Keratinocyte (primary cell): ENCODE measurements at regions not wholly inside any gene's neighbourhood (a gene's known extent, or its start where the extent isn't known, plus 50 kb on each side); places are given as distances from the start of the nearest gene placed in this dataset.

Source experiments
- EZH2 ChIP-seq: IDR thresholded peaks from one replicate; pipeline ENCODE4 v1.6.1; 2012; ENCODE audit warnings: inconsistent platforms, mild to moderate bottlenecking, low read length, moderate library complexity
- TF ChIP-seq, protein P1 (sequence below), 3 experiments: IDR thresholded peaks in 1 of 3; conservative IDR thresholded peaks in 1 of 3; optimal IDR thresholded peaks in 1 of 3; 2 replicates in 2 of 3; 3 replicates in 1 of 3; pipeline versions ENCODE3 to v1.5.1; 2011; ENCODE audit warnings: low read length in 3 of 3, mild to moderate bottlenecking in 3 of 3, moderate library complexity in 2 of 3, control low read depth in 1 of 3, inconsistent platforms in 1 of 3; ENCODE audit not compliant: insufficient read depth in 2 of 3; ENCODE audit errors: extremely low read depth in 1 of 3

DNA sequence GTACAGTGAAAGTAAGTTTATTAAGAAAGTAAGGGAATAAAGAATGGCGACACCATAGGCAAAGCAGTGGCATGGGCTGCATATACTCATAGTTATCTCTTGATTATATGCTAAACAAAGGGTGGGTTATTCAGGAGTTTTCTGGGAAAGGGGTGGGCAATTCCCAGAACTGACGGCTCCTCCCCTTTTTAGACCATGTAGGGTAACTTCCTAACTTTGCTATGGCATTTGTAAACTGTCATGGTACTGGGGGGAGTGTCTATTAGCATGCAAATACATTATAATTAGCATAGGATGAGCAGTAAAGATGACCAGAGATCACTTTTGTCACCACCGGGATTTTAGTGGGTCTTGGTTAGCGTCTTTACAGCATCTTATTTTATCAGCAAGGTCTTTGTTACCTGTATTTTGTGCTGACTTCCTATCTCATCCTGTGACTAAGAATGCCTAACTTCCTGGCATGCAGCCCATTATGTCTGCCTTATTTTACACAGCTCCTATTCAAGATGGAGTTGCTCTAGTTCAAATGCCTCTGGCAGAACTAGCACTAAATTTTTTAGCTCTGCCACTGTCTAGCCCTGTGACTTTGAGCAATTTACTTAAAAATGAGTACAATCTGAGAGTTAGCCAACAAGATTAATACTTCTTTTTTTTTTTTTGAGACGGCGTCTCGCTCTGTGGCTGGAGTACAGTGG, 110.3 kb upstream of the PALMD start:
- TF ChIP-seq, protein P1, sequence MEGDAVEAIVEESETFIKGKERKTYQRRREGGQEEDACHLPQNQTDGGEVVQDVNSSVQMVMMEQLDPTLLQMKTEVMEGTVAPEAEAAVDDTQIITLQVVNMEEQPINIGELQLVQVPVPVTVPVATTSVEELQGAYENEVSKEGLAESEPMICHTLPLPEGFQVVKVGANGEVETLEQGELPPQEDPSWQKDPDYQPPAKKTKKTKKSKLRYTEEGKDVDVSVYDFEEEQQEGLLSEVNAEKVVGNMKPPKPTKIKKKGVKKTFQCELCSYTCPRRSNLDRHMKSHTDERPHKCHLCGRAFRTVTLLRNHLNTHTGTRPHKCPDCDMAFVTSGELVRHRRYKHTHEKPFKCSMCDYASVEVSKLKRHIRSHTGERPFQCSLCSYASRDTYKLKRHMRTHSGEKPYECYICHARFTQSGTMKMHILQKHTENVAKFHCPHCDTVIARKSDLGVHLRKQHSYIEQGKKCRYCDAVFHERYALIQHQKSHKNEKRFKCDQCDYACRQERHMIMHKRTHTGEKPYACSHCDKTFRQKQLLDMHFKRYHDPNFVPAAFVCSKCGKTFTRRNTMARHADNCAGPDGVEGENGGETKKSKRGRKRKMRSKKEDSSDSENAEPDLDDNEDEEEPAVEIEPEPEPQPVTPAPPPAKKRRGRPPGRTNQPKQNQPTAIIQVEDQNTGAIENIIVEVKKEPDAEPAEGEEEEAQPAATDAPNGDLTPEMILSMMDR (optimal IDR thresholded peaks at IDR 0.05 in 1 of 3, IDR thresholded peaks at IDR 0.05 in 1 of 3, conservative IDR thresholded peaks at IDR 0.05 in 1 of 3; ENCODE audit: extremely low read depth in 1 of 3, insufficient read depth in 2 of 3, low read length in 3 of 3), result no peak
- no peak for TF ChIP-seq EZH2
